ENCODE measurements at regions not wholly inside any gene's neighbourhood (a gene's known extent, or its start where the extent isn't known, plus 50 kb on each side); places are given as distances from the start of the nearest gene placed in this dataset.

DNA sequence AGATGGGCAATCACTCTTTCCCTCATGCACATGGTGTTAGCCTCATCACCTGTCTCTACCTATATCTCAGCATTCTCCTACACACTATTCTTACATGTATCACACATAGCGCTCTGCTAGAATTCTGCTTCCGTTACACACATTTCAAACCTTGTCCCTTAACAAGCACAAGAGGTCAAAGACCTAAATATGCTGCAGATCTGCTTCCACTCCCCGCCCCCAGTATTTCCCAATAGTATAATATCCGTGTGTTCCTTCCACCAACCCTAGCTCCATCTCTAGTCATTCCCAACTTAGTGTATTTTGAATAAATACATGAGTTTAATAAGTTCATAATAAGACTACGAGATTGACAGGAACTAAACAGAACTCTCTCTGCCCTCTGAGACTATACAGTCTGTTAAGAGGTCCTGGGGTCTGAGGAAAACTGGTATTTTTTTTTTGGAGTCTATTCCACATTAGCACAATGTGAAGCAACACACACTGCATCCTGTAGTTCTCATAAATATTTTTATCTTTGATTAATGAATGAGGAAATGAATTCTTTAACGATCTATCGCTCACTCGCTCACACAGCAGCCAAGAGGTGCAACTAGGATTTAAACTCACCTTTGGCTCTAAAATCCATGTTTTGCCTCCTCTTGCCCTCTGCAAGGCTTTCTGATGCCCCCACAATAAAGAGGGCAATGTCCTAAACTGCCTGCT, 491.6 kb downstream of the QKI start:
- TF ChIP-seq, protein P1, sequence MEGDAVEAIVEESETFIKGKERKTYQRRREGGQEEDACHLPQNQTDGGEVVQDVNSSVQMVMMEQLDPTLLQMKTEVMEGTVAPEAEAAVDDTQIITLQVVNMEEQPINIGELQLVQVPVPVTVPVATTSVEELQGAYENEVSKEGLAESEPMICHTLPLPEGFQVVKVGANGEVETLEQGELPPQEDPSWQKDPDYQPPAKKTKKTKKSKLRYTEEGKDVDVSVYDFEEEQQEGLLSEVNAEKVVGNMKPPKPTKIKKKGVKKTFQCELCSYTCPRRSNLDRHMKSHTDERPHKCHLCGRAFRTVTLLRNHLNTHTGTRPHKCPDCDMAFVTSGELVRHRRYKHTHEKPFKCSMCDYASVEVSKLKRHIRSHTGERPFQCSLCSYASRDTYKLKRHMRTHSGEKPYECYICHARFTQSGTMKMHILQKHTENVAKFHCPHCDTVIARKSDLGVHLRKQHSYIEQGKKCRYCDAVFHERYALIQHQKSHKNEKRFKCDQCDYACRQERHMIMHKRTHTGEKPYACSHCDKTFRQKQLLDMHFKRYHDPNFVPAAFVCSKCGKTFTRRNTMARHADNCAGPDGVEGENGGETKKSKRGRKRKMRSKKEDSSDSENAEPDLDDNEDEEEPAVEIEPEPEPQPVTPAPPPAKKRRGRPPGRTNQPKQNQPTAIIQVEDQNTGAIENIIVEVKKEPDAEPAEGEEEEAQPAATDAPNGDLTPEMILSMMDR (conservative IDR thresholded peaks at IDR 0.05; ENCODE audit: low read depth, low read length) = no peak
- TF ChIP-seq SMC3 (IDR thresholded peaks at IDR 0.05; ENCODE audit: low read depth, low read length) = no peak
- no peak for TF ChIP-seq POLR2A (IDR thresholded peaks at IDR 0.05; ENCODE audit: low read depth, low read length)
- no peak for TF ChIP-seq MAFK (IDR thresholded peaks at IDR 0.05; ENCODE audit: low read depth, low read length)
- no peak for TF ChIP-seq MAZ (IDR thresholded peaks at IDR 0.05; ENCODE audit: borderline replicate concordance, low read depth, low read length)
- TF ChIP-seq CEBPB (IDR thresholded peaks at IDR 0.05; ENCODE audit: low read depth, low read length) = no peak
- no peak for TF ChIP-seq NFE2L2 (IDR thresholded peaks at IDR 0.05; ENCODE audit: low read depth, low read length)
- no peak for TF ChIP-seq RCOR1 (IDR thresholded peaks at IDR 0.05; ENCODE audit: insufficient replicate concordance, low read length)
- TF ChIP-seq, protein P2, sequence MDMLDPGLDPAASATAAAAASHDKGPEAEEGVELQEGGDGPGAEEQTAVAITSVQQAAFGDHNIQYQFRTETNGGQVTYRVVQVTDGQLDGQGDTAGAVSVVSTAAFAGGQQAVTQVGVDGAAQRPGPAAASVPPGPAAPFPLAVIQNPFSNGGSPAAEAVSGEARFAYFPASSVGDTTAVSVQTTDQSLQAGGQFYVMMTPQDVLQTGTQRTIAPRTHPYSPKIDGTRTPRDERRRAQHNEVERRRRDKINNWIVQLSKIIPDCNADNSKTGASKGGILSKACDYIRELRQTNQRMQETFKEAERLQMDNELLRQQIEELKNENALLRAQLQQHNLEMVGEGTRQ (IDR thresholded peaks at IDR 0.05; ENCODE audit: low read depth, low read length) = no peak
- TF ChIP-seq MXI1 (IDR thresholded peaks at IDR 0.05; ENCODE audit: borderline replicate concordance, low read depth, low read length) = no peak
- no peak for TF ChIP-seq RAD21 (IDR thresholded peaks at IDR 0.05; ENCODE audit: low read length)
- TF ChIP-seq, protein P3, sequence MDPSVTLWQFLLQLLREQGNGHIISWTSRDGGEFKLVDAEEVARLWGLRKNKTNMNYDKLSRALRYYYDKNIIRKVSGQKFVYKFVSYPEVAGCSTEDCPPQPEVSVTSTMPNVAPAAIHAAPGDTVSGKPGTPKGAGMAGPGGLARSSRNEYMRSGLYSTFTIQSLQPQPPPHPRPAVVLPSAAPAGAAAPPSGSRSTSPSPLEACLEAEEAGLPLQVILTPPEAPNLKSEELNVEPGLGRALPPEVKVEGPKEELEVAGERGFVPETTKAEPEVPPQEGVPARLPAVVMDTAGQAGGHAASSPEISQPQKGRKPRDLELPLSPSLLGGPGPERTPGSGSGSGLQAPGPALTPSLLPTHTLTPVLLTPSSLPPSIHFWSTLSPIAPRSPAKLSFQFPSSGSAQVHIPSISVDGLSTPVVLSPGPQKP (IDR thresholded peaks at IDR 0.05; ENCODE audit: borderline replicate concordance, low read depth, low read length) = no peak
- no peak for TF ChIP-seq BHLHE40 (IDR thresholded peaks at IDR 0.05; ENCODE audit: low read depth, low read length)

All from IMR-90 (cell line).